ENCODE measurements at regions not wholly inside any gene's neighbourhood (a gene's known extent, or its start where the extent isn't known, plus 50 kb on each side); places are given as distances from the start of the nearest gene placed in this dataset.

GRCh38 chr2:239765076-239765845, 259.9 kb downstream of the NDUFA10 start:
- no peak for DNase-seq (ENCODE audit: low read depth)

- DNase-seq (ENCODE audit: low read depth), result no peak
These were observed 261.6 kb downstream of the NDUFA10 start for GRCh38 chr2:239763433-239764097.

- DNase-seq (ENCODE audit: low read depth), result no peak
These were observed 262.4 kb downstream of the NDUFA10 start for GRCh38 chr2:239762655-239763269.

GRCh38 chr2:239762106-239762505, 263.0 kb downstream of the NDUFA10 start:
- DNase-seq (ENCODE audit: low read depth), result no peak

DNA sequence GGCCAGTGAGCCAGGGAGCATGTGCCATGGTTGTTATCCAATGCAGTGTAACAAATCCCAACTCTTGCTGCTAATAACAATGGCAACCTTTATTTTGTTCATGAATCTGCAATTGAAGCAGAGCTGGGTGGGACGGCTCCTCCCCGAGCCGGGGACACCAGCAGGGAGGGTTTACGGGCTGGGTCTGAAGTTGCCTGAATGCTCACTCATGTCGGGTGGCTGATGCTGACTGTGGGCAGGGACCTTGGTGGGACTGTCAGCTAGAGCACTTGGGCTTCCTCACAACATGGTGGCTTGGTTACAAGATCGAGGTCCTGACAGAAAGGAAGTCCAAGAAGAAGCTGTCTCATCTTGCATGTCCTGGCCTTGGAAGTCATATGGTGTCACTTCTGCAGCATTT, 264.5 kb downstream of the NDUFA10 start:
- DNase-seq (ENCODE audit: low read depth), result no peak

GRCh38 chr2:239758279-239758877, 266.8 kb downstream of the NDUFA10 start:
- no peak for DNase-seq (ENCODE audit: low read depth)

DNA sequence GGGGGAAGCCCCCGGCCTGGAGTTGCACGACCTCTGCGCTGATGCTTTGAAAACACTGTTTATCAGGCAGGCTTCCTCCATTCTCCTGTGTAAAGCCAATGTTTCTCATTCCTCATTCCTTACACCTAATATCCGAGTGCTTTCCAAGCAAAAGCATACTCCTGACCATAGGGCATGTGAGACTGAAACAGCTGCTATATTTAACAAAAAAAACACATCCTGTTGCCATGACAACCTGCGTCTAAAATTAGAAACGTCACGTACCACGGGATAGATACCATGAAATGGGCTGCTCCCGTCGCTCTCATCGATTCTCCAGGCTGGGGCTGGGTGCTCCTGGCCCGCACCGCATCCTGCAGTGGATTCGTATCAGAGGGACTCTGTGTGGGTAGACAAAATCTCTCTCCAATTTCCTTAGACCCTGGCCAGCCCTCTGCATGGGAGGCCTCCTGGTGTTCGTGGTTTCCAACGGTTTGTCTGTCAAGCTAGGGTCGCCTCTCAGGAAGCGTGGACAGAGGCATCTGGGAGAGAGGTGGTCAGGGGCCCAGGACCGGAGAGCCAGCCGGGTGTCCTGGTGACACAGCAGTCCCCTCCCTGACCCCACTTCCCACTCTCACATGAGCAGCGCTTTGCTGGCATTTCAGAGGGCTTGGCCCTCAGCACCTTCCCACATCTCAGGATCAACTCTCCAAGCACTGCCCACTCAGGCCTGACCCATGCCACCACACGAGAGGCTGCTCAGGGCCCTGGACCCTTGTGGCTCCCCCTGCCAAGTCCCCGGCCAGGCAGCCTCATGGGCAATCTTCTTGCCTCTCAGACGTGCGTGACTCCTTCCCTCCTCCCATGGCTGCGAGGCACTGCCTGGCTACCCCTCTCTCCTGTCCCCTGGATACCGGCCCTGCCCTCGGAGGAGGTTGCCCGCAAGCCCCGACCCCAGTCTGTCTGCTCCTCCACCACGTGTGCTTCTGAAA, 268.1 kb downstream of the NDUFA10 start:
- DNase-seq (ENCODE audit: low read depth), result no peak

- no peak for DNase-seq (ENCODE audit: low read depth)
These were observed 268.9 kb downstream of the NDUFA10 start for GRCh38 chr2:239756031-239756789.

DNA sequence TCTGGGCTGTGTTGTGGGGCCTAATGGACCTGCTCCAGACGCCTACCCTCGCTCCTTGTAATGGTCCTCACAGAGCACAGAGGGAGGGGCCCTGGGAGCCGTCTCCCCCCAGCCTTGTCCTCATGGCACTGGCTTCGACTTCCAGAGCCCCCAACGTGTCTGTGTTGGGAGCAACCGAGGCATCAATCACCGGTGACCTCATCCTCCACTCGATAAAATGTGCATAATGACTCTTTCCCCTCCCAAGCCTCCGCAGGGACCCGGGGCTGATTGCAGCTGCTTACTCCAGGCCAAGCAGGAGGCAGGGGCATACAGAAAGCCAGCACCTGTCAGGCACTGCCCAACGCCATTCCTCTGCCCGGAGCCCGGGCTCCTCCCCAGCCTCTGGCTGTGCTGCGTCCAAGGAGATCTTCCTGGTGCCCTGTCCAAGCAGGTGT, 271.7 kb downstream of the NDUFA10 start:
- DNase-seq (ENCODE audit: low read depth), result no peak

- DNase-seq (ENCODE audit: low read depth), result no peak
These were observed 272.2 kb downstream of the NDUFA10 start for GRCh38 chr2:239752951-239753350.

GRCh38 chr2:239751679-239752355, 273.3 kb downstream of the NDUFA10 start:
- no peak for DNase-seq (ENCODE audit: low read depth)

GRCh38 chr2:239750929-239751678, 274.0 kb downstream of the NDUFA10 start:
- DNase-seq (ENCODE audit: low read depth), result no peak

- no peak for DNase-seq (ENCODE audit: low read depth)
These were observed 274.9 kb downstream of the NDUFA10 start for GRCh38 chr2:239750045-239750835.

GRCh38 chr2:239749272-239749873, 275.8 kb downstream of the NDUFA10 start:
- no peak for DNase-seq (ENCODE audit: low read depth)

DNA sequence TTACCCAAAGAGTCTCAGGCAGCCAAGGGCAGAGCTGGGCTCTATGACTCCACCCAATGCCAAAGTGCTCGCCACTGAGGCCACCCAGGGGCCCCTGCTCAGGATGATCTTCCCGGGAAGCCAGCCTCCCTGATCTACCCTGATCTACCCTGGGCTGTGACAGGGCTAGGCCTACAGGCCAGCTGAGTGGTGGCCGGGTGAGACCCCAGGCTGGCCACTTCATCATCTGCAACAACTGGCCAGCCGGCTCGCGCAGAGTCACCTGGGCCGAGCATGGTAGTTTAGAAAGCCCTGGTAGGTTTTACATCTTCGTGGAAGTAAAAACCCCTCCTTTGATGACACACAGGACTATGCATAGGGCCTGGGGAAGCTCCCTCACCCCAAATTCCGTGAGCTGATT, 276.3 kb downstream of the NDUFA10 start:
- DNase-seq (ENCODE audit: low read depth), result no peak

DNA sequence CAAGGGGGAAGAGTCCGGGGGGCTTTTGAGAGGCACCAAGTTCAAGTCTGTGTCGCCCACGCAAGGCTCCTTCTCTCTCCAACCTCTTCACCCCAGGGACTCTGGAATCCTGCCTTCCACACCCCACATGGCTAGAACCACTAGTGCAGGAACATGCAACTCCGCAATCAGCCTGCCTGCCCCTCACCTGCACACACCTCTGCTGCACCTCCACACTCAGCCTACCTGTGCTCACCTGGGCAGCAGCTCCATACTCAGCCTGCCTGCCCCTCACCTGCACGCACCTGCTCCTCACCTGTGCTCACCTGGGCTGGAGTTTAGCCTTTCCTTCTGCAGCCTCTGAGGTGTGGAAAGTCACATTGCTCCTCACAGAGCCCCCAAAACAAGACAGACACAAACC, 277.4 kb downstream of the NDUFA10 start:
- DNase-seq (ENCODE audit: low read depth), result no peak

DNA sequence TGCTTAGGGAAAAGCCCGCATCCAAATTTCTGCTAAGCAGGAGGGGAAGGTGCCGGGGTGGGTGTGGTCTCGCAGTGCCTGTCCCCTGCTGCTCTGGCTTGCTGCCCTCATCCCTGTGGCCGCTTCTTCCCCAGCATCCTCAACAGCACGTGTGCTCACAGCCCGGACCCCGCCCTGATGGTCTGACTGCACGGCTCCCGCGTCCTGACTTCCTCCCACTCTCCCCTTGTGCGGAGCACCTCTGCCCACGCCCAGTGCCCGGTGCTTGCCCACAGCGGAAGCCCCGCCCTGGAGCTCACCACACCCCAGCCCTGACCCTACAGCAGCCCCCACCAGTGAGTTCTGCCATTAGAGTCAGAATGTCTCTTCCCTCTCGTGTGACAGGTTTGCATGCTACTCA, 277.9 kb downstream of the NDUFA10 start:
- DNase-seq (ENCODE audit: low read depth), result no peak
